SK-N-MC (cell line): ENCODE measurements at regions not wholly inside any gene's neighbourhood (a gene's known extent, or its start where the extent isn't known, plus 50 kb on each side); places are given as distances from the start of the nearest gene placed in this dataset.
A peak's percentile ranks its signal among the peaks of the same experiment; 100 is the strongest.

Source experiments
- DNase-seq: peaks from one replicate; pipeline ENCODE4 v3.0.0-alpha.2; 2011; ENCODE audit warnings: low read depth, low spot score
- H3K27ac ChIP-seq: fragments of 200-600 bp; sonication (generic); 2 replicates; pipeline ENCODE4 v1.5.1; 2016; ENCODE audit warnings: mixed run types
- H3K36me3 ChIP-seq: fragments of 200-600 bp; sonication (generic); 2 replicates; pipeline ENCODE4 v1.6.1; 2017; ENCODE audit warnings: antibody characterized with exemption, low read length, mixed read lengths; ENCODE audit not compliant: insufficient read depth
- H3K4me3 ChIP-seq: fragments of 200-600 bp; sonication (generic); 2 replicates; pipeline ENCODE4 v1.5.1; 2016
- H3K9ac ChIP-seq: fragments of 200-600 bp; sonication (generic); 2 replicates; pipeline ENCODE4 v1.8.0; 2017; ENCODE audit warnings: mixed run types, mixed read lengths; ENCODE audit not compliant: insufficient read length
- H3K9me3 ChIP-seq: fragments of 200-600 bp; sonication (generic); 2 replicates; pipeline ENCODE4 v1.6.1; 2017; ENCODE audit warnings: low read depth, mild to moderate bottlenecking, antibody characterized with exemption, low read length, moderate library complexity, mixed read lengths
- EZH2 ChIP-seq: fragments of 200-600 bp; sonication (generic); IDR thresholded peaks from one replicate; pipeline ENCODE4 v1.6.1; 2017; ENCODE audit warnings: antibody characterized with exemption
- FOXP2 ChIP-seq: optimal IDR thresholded peaks from 2 replicates; pipeline ENCODE3; 2011; ENCODE audit warnings: mild to moderate bottlenecking, moderate library complexity; ENCODE audit not compliant: insufficient read depth; ENCODE audit errors: extremely low read length, control extremely low read depth
- POLR2AphosphoS5 ChIP-seq: IDR thresholded peaks from 2 replicates; pipeline ENCODE4 v1.6.1; 2012; ENCODE audit warnings: mild to moderate bottlenecking, low read depth, low read length, borderline replicate concordance

DNA sequence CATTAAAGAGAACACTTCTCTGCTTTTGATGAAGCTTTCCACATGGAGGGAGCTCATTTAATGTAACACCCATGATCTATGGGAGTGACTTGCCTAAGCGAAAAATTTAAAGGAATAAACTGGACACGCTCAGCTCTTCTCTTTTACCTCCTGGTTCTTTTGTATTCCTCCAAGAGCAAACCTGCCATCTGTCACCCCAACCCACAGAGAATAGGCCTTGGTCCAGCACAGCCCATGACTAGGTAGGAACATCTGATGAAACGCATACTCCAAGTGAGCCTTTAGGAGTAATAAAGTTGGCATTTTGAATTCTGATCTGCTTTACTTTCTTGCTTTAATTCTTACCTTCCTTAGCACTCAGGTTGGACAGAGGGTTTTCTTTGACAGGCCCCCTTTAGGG lies 389.0 kb downstream of the HNRNPD start:
- Histone ChIP-seq H3K27ac (no peak overlapping the region), H3K9me3 (no peaks in the 10 kb centered on the region), H3K36me3 (no peaks in the 10 kb centered on the region), H3K9ac (no peak overlapping the region), H3K4me3 (no peak overlapping the region)
- DNase-seq, result no peak
- no peak for TF ChIP-seq POLR2AphosphoS5
- TF ChIP-seq EZH2, result no peak
- no peak for TF ChIP-seq FOXP2

DNA sequence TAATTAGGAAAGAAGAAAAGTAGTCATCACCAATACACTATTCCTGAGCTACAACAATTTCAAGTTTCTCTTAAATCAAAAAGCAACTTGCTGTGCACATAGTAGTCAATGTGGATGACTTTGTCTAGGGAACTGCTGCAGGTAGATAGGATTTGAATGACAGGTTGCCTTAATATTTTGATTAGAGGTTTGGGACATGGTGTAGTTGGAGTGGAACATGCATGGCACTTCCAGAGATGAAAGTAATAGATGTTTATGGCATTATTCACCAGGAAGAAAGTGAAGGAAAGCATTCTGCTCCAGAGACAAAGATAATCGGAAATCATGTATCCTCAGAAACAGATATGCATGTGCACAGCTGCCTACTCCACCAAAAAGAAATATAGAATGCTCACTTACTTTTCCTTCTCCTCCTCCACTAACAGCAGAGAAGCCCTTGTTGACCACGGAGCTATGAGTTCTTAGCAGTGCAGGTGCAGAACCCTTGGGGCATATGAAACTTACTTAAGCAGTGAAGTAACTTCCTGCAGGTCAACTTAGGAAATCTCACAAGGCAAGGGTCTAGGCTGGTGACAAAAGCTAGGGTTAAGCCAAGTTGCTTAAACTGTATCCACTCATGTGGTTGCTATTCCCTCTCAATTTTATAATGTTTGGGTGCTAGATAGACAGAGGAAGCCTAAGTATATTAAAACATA lies 390.8 kb downstream of the HNRNPD start:
- H3K27ac ChIP-seq, result no peak overlapping the region
- no peak overlapping the region for H3K4me3 ChIP-seq
- DNase-seq, result no peak
- H3K36me3 ChIP-seq, result no peaks in the 10 kb centered on the region
- no peak overlapping the region for H3K9ac ChIP-seq
- TF ChIP-seq EZH2, result no peak
- no peak for TF ChIP-seq FOXP2
- no peak for TF ChIP-seq POLR2AphosphoS5
- H3K9me3 ChIP-seq, result no peaks in the 10 kb centered on the region

DNA sequence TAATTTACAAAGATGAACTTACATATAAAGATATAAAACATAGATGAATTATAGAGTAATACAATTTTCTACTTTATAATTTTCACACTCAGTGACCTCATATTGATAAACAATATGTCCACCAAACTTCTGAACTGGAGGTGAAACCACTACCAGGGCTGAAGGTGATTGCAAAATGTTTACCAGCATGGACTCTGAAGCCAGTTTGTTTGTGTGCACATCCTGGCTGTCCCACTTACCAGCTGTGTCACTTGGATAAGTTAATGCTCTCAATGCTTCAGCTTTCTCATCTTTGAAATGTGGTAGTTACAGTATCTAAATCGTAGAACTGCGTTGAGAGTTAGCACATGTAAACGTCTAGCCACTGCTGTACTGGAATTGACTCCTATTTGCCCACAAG lies 392.6 kb downstream of the HNRNPD start:
- no peaks in the 10 kb centered on the region for H3K9me3 ChIP-seq
- H3K9ac ChIP-seq, result no peak overlapping the region
- H3K36me3 ChIP-seq, result no peaks in the 10 kb centered on the region
- H3K27ac ChIP-seq, result no peak overlapping the region
- H3K4me3 ChIP-seq, result no peak overlapping the region
- TF ChIP-seq EZH2 (no peak), FOXP2 (no peak), POLR2AphosphoS5 (no peak)
- no peak for DNase-seq

DNA sequence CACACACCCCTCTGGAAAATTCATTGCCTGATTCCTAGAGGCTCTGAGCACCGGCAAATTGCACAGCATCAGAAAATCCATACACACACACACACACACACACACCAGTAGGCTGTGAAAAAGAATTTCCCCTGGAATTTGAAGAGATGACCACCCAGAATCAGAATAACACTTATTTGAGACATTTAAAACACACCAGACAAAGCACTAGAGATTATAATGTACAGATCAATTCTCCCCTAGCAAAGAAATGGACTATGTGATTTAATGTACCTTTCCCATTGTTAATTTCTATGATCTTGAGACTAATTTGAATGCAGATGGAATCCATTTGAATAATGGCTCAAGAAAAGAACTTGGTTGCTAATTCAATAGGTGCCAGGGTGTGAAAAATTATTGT lies 399.3 kb downstream of the HNRNPD start:
- H3K4me3 ChIP-seq, result no peak overlapping the region
- no peaks in the 10 kb centered on the region for H3K36me3 ChIP-seq
- no peak for DNase-seq
- TF ChIP-seq POLR2AphosphoS5 (no peak), FOXP2 (no peak), EZH2 (no peak)
- no peak overlapping the region for H3K9ac ChIP-seq
- H3K9me3 ChIP-seq, result no peaks in the 10 kb centered on the region
- no peak overlapping the region for H3K27ac ChIP-seq

DNA sequence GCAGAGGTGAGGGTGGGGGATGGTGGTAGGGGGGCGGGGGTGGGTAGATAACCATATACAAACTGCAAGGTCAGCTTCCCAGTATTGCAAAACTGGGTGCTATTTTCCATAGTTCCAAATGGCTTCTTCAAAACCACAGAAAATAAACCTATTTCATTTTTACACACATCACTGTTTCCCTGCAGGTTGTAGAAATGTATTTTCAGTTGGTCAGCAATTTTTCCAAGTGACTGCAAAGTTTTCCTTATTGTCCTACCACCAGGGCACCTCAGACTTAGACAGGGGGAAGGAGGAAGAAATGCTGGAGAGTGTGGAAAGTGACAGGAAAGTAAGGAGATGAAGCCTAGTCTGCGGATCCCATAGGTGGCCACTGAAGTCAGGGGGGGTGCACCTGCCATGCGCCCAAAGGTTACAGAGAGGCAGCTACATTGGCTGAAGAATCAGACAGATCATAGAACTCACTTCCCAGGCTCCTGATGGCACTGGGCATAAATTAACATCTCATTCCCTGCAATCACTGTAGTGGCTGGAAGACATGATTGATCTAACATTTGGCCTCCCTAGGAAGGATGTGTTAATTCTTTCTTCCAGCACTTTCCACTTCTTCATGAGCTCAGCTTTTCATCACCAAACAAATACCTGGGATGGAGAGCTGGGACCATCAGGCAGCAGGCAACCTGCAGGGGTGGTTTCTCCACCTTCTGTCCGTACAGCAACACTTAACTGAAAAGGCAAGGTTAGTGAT lies 402.0 kb downstream of the HNRNPD start:
- DNase-seq, result no peak
- H3K9ac ChIP-seq, result no peak overlapping the region
- no peaks in the 10 kb centered on the region for H3K9me3 ChIP-seq
- no peak overlapping the region for H3K4me3 ChIP-seq
- TF ChIP-seq POLR2AphosphoS5 (no peak), FOXP2 (no peak)
- no peaks in the 10 kb centered on the region for H3K36me3 ChIP-seq
- H3K27ac ChIP-seq, result no peak overlapping the region

DNA sequence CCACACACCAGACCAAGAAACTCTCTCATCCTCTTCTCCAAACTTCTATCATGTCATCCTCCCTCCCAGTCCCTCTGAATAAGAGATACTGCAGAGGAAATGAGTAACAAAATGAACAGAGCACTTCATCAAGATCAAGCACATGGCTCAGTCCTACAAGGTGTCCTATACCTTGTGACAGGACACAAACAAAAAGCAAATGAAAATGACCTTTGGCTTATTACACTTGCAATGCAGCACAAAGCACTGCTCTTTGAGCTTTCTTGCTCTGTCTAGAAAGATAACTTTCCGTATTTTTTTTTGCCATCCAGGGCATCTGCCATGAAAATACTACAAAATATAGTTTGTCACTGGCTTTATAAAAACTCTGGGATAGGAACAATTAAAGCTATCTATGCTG lies 402.7 kb downstream of the HNRNPD start:
- TF ChIP-seq POLR2AphosphoS5, result no peak
- no peak for TF ChIP-seq EZH2
- TF ChIP-seq FOXP2, result no peak
- peak overlapping the region; percentile 23; the same call in 1 of the 2 replicates for H3K27ac ChIP-seq
- H3K9ac ChIP-seq, result no peak overlapping the region
- H3K9me3 ChIP-seq, result no peaks in the 10 kb centered on the region
- H3K36me3 ChIP-seq, result no peaks in the 10 kb centered on the region
- peak overlapping the region; percentile 4; the same call in 1 of the 2 replicates for H3K4me3 ChIP-seq
- no peak for DNase-seq

DNA sequence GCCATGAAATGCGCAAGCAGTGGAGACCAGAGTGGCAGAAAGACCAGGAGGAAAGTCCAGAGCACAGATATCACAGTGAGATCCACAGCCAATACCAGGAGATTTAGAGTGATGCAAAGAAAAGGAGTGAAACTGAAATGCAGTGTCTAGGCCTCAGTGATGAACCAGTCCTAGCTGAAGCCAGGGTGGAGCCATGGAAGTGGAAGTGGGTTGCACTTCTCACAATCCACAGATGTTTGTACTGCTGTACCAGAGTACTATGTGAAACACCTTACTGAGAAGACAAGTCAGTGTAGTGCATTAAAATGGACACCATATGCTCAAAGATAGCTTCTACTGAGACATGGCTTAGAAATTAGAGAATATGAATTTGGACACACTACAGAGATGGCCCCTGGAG lies 403.3 kb downstream of the HNRNPD start:
- H3K9ac ChIP-seq, result no peak overlapping the region
- DNase-seq, result no peak
- TF ChIP-seq EZH2, result no peak
- no peak for TF ChIP-seq FOXP2
- no peak for TF ChIP-seq POLR2AphosphoS5
- no peaks in the 10 kb centered on the region for H3K36me3 ChIP-seq
- no peak overlapping the region for H3K4me3 ChIP-seq
- no peak overlapping the region for H3K27ac ChIP-seq
- no peaks in the 10 kb centered on the region for H3K9me3 ChIP-seq

DNA sequence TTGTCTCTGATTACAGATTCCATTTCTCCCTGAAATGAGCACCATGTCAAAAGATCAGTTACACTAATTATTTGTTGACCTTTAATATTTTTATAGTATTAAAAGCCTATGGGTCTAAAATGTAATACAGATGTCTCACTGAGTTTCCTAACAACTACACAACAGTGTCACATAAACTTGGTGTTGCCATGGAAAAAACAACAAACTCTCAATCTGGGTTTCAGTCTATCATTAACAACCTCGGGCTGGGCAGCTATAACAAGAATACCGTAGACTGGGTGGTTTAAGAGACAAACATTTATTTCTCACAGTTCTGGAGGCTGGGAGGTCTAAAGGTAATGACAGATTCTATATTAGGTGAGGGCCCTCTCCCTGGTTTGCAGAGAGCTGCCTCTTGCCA lies 407.1 kb downstream of the HNRNPD start:
- Histone ChIP-seq H3K9ac (no peak overlapping the region), H3K9me3 (no peaks in the 10 kb centered on the region), H3K36me3 (no peaks in the 10 kb centered on the region), H3K4me3 (no peak overlapping the region), H3K27ac (no peak overlapping the region)
- DNase-seq, result no peak
- no peak for TF ChIP-seq EZH2
- no peak for TF ChIP-seq FOXP2
- no peak for TF ChIP-seq POLR2AphosphoS5
